ENCODE measurements at regions not wholly inside any gene's neighbourhood (a gene's known extent, or its start where the extent isn't known, plus 50 kb on each side); places are given as distances from the start of the nearest gene placed in this dataset.

DNA sequence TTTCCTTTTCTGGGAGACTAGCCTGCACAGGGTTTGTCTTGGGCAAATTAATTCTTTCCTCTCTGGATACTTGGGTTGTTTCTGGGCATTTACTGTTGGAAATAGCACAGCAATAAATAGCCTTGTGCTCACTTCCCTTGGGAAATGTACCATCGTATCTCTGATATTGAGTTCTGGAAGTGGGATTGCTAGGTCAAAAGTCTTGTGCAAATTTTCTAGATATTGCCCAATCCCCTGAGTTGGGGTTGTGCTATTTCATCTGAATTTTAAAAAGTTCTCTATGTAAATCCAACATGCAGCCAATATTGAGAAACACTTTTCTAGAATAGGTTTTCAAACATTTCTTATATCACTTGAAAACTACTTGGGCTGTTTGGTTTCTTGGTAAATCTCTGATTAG lies 64.0 kb upstream of the ELOVL5 start:
- no peak for FAIRE-seq

DNA sequence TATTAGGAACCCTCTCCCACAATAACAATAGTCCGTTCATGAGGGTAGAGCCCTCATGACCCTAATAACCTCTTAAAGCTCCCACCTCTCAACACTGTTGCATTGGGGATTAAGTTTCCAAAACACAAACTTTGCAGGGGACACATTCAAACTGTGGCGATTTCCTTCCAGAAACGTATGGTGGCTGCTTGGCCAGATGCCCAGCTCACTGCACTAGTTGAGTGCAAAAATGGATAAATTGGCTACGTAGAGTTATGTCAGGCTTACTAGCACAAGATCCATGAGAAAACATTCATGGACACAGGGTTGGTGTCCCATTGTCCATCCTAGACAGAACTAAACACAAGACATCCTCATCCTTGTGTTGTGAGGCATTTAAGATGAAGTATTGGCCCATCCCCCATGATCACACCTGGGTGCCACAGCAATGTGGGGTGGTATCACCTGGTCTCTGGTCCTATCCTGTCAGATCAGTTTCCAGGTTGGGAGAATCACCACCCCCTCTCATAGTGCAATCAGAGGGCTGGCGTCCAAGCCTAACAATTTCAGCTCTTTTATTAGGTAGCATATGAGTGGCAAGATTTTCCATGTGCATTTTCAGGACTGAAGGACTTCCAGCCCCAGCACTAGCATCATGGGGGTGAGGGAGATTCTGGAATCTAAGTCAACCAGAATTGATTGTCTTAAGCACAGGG lies 63.4 kb upstream of the ELOVL5 start:
- no peak for FAIRE-seq

DNA sequence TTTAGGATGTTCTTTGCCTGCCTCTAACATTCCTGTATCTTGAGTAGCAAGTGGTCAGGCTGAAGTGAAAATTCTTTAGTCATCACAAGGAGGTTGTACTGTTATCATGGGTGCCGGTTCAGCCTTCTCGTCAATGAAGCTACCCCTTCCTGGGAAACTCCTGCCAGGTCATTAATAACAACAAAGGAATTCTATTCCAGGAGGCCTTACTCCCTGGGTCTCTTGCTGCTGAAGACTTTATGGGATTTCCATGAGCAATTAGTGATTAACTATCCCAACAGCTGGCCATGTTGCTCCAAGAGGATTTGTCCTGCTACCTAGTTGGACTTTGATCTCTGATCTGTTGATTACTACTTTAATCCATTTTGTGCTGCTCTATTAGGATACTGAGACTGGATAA lies 62.7 kb upstream of the ELOVL5 start:
- no peak for FAIRE-seq

DNA sequence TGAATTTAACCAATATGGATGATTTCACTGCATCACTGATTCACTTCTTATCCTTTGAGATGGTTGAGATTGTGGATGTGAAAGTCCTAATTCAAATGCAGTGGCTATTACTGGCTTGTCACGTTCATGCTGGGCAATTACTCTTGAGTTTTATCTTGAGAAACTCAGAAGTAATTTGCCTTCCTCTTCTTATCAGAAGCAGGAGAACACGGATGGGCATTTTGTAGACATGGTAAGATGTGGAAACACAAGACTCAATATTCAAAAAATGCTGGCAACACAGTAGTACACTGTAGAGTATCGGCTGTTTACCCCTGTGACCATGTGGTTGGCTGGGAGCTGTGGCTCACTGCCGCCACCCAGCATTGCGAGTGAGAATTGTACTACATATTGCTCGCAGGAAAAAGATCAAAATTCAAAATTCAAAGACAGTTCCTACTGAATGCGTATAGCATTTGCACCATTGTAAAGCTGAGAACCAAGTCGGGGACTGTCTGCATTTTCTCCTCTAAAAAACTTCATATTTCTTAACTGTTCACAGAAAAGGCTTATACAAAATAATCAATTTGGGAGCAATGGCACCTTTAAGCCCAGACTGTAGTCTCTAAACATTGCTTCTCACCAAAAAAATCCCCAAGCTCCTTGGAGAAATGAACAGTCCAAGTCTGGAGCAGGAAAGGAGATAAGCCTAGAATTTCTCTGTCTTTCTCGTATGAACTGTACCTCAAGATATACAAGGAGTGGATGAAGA lies 61.9 kb upstream of the ELOVL5 start:
- FAIRE-seq = no peak

DNA sequence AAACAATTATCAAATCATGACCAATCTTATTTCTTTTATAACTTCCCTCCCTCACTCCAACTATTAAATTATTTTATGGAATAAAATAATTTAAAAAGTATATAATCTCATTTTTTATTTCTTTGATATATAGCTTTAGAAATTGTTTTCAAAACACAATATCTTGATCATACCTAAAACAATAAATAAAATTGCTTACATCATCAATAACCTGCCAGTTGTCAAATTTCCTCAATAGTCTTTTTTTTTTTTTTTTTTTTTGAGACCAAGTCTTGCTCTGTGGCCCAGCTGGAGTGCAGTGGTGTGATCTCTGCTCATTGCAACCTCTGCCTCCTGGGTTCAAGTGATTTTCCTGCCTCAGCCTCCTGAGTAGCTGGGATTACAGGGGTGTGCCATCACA lies 60.1 kb upstream of the ELOVL5 start:
- FAIRE-seq = no peak

DNA sequence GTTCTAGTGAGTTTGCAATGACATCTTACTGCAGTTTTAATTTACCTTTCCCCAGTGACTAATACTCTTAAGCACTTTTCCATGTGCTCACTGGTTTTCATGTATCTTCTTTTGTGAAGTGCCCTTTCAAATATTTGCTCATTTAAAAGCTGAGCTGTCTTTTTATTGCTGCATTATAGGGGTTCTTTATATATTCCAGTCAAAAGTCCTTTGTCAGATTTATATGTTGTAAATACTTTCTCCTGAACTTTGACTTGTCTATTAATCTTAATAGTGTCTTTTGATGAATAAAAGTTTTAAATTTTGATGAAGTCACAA lies 50.2 kb upstream of the ELOVL5 start:
- no peak for FAIRE-seq

DNA sequence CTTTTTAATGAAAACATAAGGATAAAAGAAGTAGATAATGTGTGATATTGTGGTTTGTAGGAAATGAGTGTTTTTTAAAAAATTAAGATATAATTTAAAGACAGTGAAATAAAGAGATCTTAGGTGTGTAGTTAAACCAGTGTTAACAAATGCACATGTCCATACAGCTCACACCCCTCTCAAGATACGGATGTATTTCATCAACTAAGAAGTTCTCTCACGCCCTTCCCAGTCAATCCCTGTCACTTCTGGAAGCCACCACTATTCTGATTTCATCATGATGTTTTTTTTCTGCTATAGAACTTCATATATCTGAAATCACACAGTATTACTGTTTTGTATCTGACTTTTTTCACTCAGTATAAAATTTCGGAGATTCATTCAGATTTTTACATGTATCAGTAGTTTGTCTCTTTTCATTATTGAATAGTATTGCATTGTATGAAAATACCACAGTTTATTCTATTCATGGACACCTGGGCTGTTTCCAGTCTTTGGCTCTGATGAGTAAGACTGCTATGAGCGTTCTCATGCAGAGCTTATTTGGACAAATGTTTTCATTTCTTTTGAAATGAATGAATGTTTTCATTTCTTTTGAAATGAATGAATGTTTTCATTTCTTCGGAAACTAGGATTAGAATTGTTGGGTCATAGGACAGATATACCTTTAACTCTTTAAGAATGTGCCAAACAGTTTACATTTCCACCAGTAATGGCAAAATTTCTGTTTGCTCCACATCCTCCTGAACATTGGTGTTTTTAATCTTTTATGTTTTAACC lies 49.7 kb upstream of the ELOVL5 start:
- FAIRE-seq = no peak
